HepG2 (cell line): ENCODE measurements at regions not wholly inside any gene's neighbourhood (a gene's known extent, or its start where the extent isn't known, plus 50 kb on each side); places are given as distances from the start of the nearest gene placed in this dataset.

Experiments used
- ATAC-seq: fragments of 200-7000 bp; cut with Tn5 transposase; 3 replicates; pipeline ENCODE4 v1.9.1; 2020; ENCODE audit warnings: mild to moderate bottlenecking, moderate library complexity
- BruUV-seq: library from RNA; stranded (reverse); fragments of 400-500 nt; replicated peaks from 2 replicates; lab custom pipeline; 2021; lab: Mats Ljungman, UMichigan
- CTCF ChIA-PET: fragments of 300-600 bp; formaldehyde crosslinking; extraction: SDS; loops from one replicate; lab custom pipeline; 2021; ENCODE audit warnings: low total read pairs, inconsistent platforms, low intra/inter-chr PET ratio; lab: Yijun Ruan, JAX
- POLR2A ChIA-PET: fragments of 350-600 bp; sonication (Branson Sonifier 250); formaldehyde crosslinking; loops from one replicate; lab custom pipeline; 2020; ENCODE audit warnings: antibody characterized with exemption, inconsistent platforms; lab: Yijun Ruan, JAX
- DNase-seq: peaks from one replicate; pipeline ENCODE4 v3.0.0-alpha.2; 2015; ENCODE audit warnings: low spot score
- FAIRE-seq: peaks from 3 replicates; lab custom pipeline; 2011; peaks lifted over from hg19 to GRCh38; lab: Jason Lieb, UNC
- H2AFZ ChIP-seq: one replicate; pipeline ENCODE4 v1.6.1; 2011; ENCODE audit warnings: low read length, inconsistent platforms
- H3K27ac ChIP-seq: fragments of 300-600 bp; 3 replicates; pipeline ENCODE4 v1.8.0; 2011; ENCODE audit warnings: mixed run types, mild to moderate bottlenecking, mixed read lengths, low read length, inconsistent platforms; ENCODE audit not compliant: insufficient read depth; ENCODE audit errors: extremely low read length
- H3K27me3 ChIP-seq, 2 experiments: fragments of 200-600 bp in 1 of 2; 2 replicates in 1 of 2; 3 replicates in 1 of 2; pipeline versions ENCODE4 v1.6.0 to v1.8.0; 2011; ENCODE audit warnings: low read length in 2 of 2, mild to moderate bottlenecking in 2 of 2, moderate library complexity in 2 of 2, inconsistent platforms in 1 of 2; ENCODE audit not compliant: insufficient read depth in 2 of 2, control insufficient read depth in 1 of 2
- H3K36me3 ChIP-seq, 2 experiments: fragments of 200-600 bp in 1 of 2; replicated peaks in 1 of 2; 2 replicates in 1 of 2; 3 replicates in 1 of 2; pipeline versions ENCODE4 v1.5.1 to v1.8.0; 2011; ENCODE audit warnings: low read length in 2 of 2, inconsistent platforms in 1 of 2; ENCODE audit not compliant: insufficient read depth in 2 of 2, control insufficient read depth in 1 of 2
- H3K4me1 ChIP-seq: 2 replicates; pipeline ENCODE4 v1.5.1; 2012; ENCODE audit warnings: low read length, inconsistent platforms; ENCODE audit not compliant: insufficient read depth
- H3K4me2 ChIP-seq: 2 replicates; pipeline ENCODE4 v1.6.0; 2011; ENCODE audit warnings: low read depth, low read length, inconsistent platforms
- H3K4me3 ChIP-seq, 3 experiments: fragments of 200-600 bp in 1 of 3; sonication (generic), shearing (Covaris generic) in 1 of 3; replicated peaks in 1 of 3; 2 replicates each; pipeline ENCODE4 v1.5.1; 2011 to 2016; ENCODE audit warnings: low read length in 3 of 3, inconsistent platforms in 2 of 3, low read depth in 2 of 3, mild to moderate bottlenecking in 2 of 3, control low read depth in 1 of 3, mixed read lengths in 1 of 3; ENCODE audit not compliant: insufficient read depth in 1 of 3
- H3K79me2 ChIP-seq: one replicate; pipeline ENCODE4 v1.6.1; 2011; ENCODE audit warnings: low read length, inconsistent platforms; ENCODE audit not compliant: insufficient read depth
- H3K9ac ChIP-seq: 2 replicates; pipeline ENCODE4 v1.6.0; 2011; ENCODE audit warnings: mild to moderate bottlenecking, low read depth, low read length, inconsistent platforms; ENCODE audit not compliant: insufficient read depth
- H3K9me3 ChIP-seq: 2 replicates; pipeline ENCODE4 v1.5.1; 2012; ENCODE audit warnings: mild to moderate bottlenecking, low read length
- H4K20me1 ChIP-seq: 2 replicates; pipeline ENCODE4 v1.6.0; 2011; ENCODE audit warnings: inconsistent platforms, mild to moderate bottlenecking, low read length, moderate library complexity; ENCODE audit not compliant: insufficient read depth
- CEBPB ChIP-seq: IDR thresholded peaks from 2 replicates; pipeline ENCODE4 v1.6.1; 2011; ENCODE audit warnings: low read depth, low read length, improper control_type of control experiment, borderline replicate concordance
- MIER2 ChIP-seq: IDR thresholded peaks from 2 replicates; pipeline ENCODE4 v1.6.1; 2016; ENCODE audit warnings: missing biosample characterization, missing genetic modification reagents
- MTA3 ChIP-seq: sonication (generic); formaldehyde crosslinking; IDR thresholded peaks from 2 replicates; pipeline ENCODE4 v1.4.0; 2020; ENCODE audit warnings: missing genetic modification reagents
- RFX5 ChIP-seq: IDR thresholded peaks from 2 replicates; pipeline ENCODE4 v1.6.1; 2011; ENCODE audit warnings: low read depth, low read length, improper control_type of control experiment
- SNAPC2 ChIP-seq: sonication (generic); formaldehyde crosslinking; IDR thresholded peaks from 2 replicates; pipeline ENCODE4 v1.8.1; 2022; ENCODE audit warnings: mild to moderate bottlenecking, missing genetic modification reagents
- ZBTB3 ChIP-seq: sonication (generic); formaldehyde crosslinking; IDR thresholded peaks from 2 replicates; pipeline ENCODE4 v1.4.0; 2020; ENCODE audit warnings: low read depth, mild to moderate bottlenecking, moderate library complexity, missing genetic modification reagents, borderline replicate concordance
- ZNF138 ChIP-seq: sonication (generic); formaldehyde crosslinking; IDR thresholded peaks from 2 replicates; pipeline ENCODE4 v1.5.0; 2020; ENCODE audit warnings: mild to moderate bottlenecking, low read depth, missing genetic modification reagents
- ZNF530 ChIP-seq: sonication (generic); formaldehyde crosslinking; IDR thresholded peaks from 2 replicates; pipeline ENCODE4 v1.5.0; 2020; ENCODE audit warnings: low read depth, mild to moderate bottlenecking, missing genetic modification reagents
- ZNF879 ChIP-seq: sonication (generic); formaldehyde crosslinking; IDR thresholded peaks from 2 replicates; pipeline ENCODE4 v1.8.1; 2023; ENCODE audit warnings: missing genetic modification reagents
- WGBS: methylation state at CpG from one replicate; pipeline ENCODE4 v1.1.6; 2017; ENCODE audit warnings: low lambda C conversion rate; 5-methylcytosine and 5-hydroxymethylcytosine counted together
- in situ Hi-C: cut with HindIII; loops from 2 replicates; pipeline ENCODE4 v1.10.0; 2017; ENCODE audit warnings: low pct_unique_long_range_greater_than_20kb; ENCODE audit not compliant: extremely low pct_ligation_motif_present
- intact Hi-C: fragments of 100-400 bp; cut with micrococcal nuclease; formaldehyde crosslinking; loops from one replicate; pipeline ENCODE4 v1.10.0; 2022; ENCODE audit not compliant: unreplicated experiment

DNA sequence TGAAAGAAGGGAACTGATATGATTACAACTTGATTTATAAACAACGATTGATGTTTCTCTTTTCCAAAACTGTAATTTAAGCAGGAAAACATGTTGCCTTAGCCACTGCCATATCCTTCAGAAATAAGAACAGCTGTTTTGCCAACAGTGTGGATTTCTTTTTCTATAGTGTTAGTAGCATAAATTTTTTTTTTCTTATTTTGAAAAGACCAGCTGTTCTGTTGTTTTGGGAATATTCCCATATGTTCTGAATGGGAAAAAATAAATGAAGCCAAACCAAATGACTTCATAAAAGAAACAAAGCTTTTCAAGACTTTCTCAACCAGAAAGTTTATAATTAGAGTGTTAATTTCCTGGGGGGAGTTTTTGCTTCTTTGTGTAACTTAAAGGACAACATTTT lies 83.9 kb upstream of the ARHGAP24 start:
- POLR2A ChIA-PET: no interaction called here
- H3K4me1 ChIP-seq: no peaks in the 10 kb centered on the region
- 0% methylated on average over 1 of the region's 1 CpG for WGBS
- no TSS peak for BruUV-seq
- H3K36me3 ChIP-seq: no peaks in the 10 kb centered on the region
- no peak for ATAC-seq
- DNase-seq: no peak
- H3K9ac ChIP-seq: no peak overlapping the region
- H4K20me1 ChIP-seq: no peaks in the 10 kb centered on the region
- FAIRE-seq: no peak
- TF ChIP-seq ZNF138 (CRISPR knock-in tag) (no peak), ZNF879 (CRISPR knock-in tag) (no peak), ZBTB3 (CRISPR knock-in tag) (no peak)
- H3K4me3 ChIP-seq: no peak overlapping the region
- H3K27ac ChIP-seq: no peak overlapping the region
- H3K27me3 ChIP-seq: no peaks in the 10 kb centered on the region
- intact Hi-C loops (no loop called here), in situ Hi-C loops (no loop called here)
- no peak overlapping the region for H2AFZ ChIP-seq
- CTCF ChIA-PET: no interaction called here
- no peaks in the 10 kb centered on the region for H3K9me3 ChIP-seq
- H3K4me2 ChIP-seq: no peak overlapping the region
- H3K79me2 ChIP-seq: no peaks in the 10 kb centered on the region

DNA sequence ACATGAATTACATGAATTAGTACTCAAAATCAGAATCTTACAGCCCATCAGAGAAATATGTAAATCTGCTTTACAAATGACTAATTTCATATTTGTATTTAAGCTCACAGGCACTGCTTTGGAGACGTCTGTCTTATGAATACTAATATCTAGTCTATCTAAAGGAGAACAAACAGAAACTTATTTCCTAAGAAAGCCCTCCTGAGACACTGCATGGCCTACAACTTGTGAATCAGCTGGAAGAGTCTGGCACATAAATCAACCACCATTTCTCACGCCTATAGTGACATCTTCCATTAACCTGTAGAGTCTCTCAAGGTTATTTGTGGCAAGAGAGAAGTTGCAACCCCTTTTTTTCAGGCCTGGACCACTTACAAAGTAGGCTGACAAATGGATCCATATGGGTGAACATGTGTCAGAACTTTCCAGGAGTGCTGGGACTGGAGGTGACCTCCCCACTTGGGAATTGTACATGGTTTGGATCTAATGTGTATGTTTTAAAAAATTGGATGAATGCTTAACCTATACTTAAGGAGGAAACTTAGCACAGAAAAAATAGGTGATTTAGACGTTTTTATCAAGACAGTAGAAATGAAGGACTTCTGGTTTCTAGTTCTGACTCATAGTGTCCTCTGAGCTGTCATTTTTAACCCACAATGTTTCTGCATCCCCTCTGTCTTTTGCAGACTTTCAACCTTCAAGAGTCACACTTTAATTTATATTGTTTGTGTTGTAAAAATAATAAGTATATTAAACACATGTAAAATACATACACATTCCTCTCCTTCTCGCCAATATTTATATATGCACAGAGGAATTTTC lies 83.2 kb upstream of the ARHGAP24 start:
- 0% methylated on average over 4 of the region's 4 CpGs for WGBS
- ChIA-PET CTCF (no interaction called here), POLR2A (no interaction called here)
- Histone ChIP-seq H3K36me3 (no peaks in the 10 kb centered on the region), H3K27ac (no peak overlapping the region), H3K9me3 (no peaks in the 10 kb centered on the region), H2AFZ (no peak overlapping the region), H3K9ac (no peak overlapping the region), H3K27me3 (no peaks in the 10 kb centered on the region), H4K20me1 (no peaks in the 10 kb centered on the region), H3K4me1 (no peaks in the 10 kb centered on the region), H3K4me3 (no peak overlapping the region), H3K4me2 (no peak overlapping the region), H3K79me2 (no peaks in the 10 kb centered on the region)
- DNase-seq (no peak), FAIRE-seq (no peak), ATAC-seq (no peak)
- BruUV-seq: no TSS peak
- TF ChIP-seq MTA3 (CRISPR knock-in tag): no peak
- TF ChIP-seq SNAPC2 (CRISPR knock-in tag): no peak
- TF ChIP-seq CEBPB: no peak
- no peak for TF ChIP-seq MIER2
- TF ChIP-seq RFX5: no peak
- TF ChIP-seq ZNF530 (CRISPR knock-in tag): no peak
- in situ Hi-C loops (no loop called here), intact Hi-C loops (no loop called here)
